H9 (cell line): ENCODE measurements at regions not wholly inside any gene's neighbourhood (a gene's known extent, or its start where the extent isn't known, plus 50 kb on each side); places are given as distances from the start of the nearest gene placed in this dataset.

Experiments used
- DNase-seq: peaks from one replicate; pipeline ENCODE4 v3.0.0-alpha.2; 2017
- H2AFZ ChIP-seq: one replicate; pipeline ENCODE4 v1.6.1; 2013; ENCODE audit warnings: mild to moderate bottlenecking, low read length, control low read depth, moderate library complexity
- H2AK5ac ChIP-seq: 2 replicates; pipeline ENCODE4 v1.6.1; 2013; ENCODE audit warnings: low read length, control low read depth, mixed read lengths; ENCODE audit not compliant: insufficient read length
- H2BK120ac ChIP-seq: one replicate; pipeline ENCODE4 v1.6.1; 2013; ENCODE audit warnings: low read depth, mild to moderate bottlenecking, low read length, control low read depth, inconsistent platforms; ENCODE audit not compliant: poor library complexity, severe bottlenecking
- H2BK12ac ChIP-seq: 2 replicates; pipeline ENCODE4 v1.6.1; 2013; ENCODE audit warnings: low read length, control low read depth, mixed read lengths, low read depth; ENCODE audit not compliant: insufficient read length
- H2BK15ac ChIP-seq: 2 replicates; pipeline ENCODE4 v1.6.1; 2013; ENCODE audit warnings: low read depth, low read length, control low read depth
- H2BK20ac ChIP-seq: one replicate; pipeline ENCODE4 v1.6.1; 2013; ENCODE audit warnings: low read depth, mild to moderate bottlenecking, low read length, control low read depth, inconsistent platforms; ENCODE audit not compliant: poor library complexity, severe bottlenecking
- H2BK5ac ChIP-seq: 2 replicates; pipeline ENCODE4 v1.6.1; 2013; ENCODE audit warnings: low read length, control low read depth, mixed read lengths; ENCODE audit not compliant: insufficient read length
- H3K14ac ChIP-seq: 2 replicates; pipeline ENCODE4 v1.6.1; 2013; ENCODE audit warnings: low read length, control low read depth; ENCODE audit not compliant: insufficient read depth
- H3K18ac ChIP-seq: 2 replicates; pipeline ENCODE4 v1.6.1; 2013; ENCODE audit warnings: low read depth, mild to moderate bottlenecking, mixed read lengths, low read length, control low read depth; ENCODE audit not compliant: insufficient read length
- H3K23ac ChIP-seq: 2 replicates; pipeline ENCODE4 v1.6.1; 2013; ENCODE audit warnings: low read length, control low read depth, mixed read lengths, low read depth; ENCODE audit not compliant: insufficient read length
- H3K23me2 ChIP-seq: 2 replicates; pipeline ENCODE4 v1.6.1; 2013; ENCODE audit warnings: low read depth, mild to moderate bottlenecking, mixed read lengths, low read length, control low read depth; ENCODE audit not compliant: insufficient read length, poor library complexity, severe bottlenecking
- H3K27ac ChIP-seq: 2 replicates; pipeline ENCODE4 v1.5.1; 2013; ENCODE audit warnings: low read length, control low read depth, mixed read lengths, low read depth; ENCODE audit not compliant: insufficient read length
- H3K27me3 ChIP-seq: 2 replicates; pipeline ENCODE4 v1.6.1; 2013; ENCODE audit warnings: low read length, control low read depth, inconsistent platforms; ENCODE audit not compliant: insufficient read depth
- H3K4ac ChIP-seq: 2 replicates; pipeline ENCODE4 v1.6.1; 2013; ENCODE audit warnings: low read depth, mild to moderate bottlenecking, control low read depth, inconsistent platforms, low read length, moderate library complexity
- H3K4me1 ChIP-seq: 2 replicates; pipeline ENCODE4 v1.6.1; 2013; ENCODE audit warnings: low read length, control low read depth, inconsistent platforms; ENCODE audit not compliant: insufficient read depth
- H3K4me2 ChIP-seq: 2 replicates; pipeline ENCODE4 v1.6.1; 2013; ENCODE audit warnings: low read length, control low read depth, mixed read lengths; ENCODE audit not compliant: insufficient read length, insufficient read depth
- H3K56ac ChIP-seq: 2 replicates; pipeline ENCODE4 v1.6.1; 2013; ENCODE audit warnings: low read depth, mild to moderate bottlenecking, mixed read lengths, low read length, control low read depth; ENCODE audit not compliant: insufficient read length
- H3K79me1 ChIP-seq: 2 replicates; pipeline ENCODE4 v1.6.1; 2013; ENCODE audit warnings: low read depth, mild to moderate bottlenecking, moderate library complexity, low read length, control low read depth, inconsistent platforms; ENCODE audit not compliant: insufficient read depth, poor library complexity, severe bottlenecking
- H3K79me2 ChIP-seq: 2 replicates; pipeline ENCODE4 v1.6.1; 2013; ENCODE audit warnings: low read length, control low read depth, inconsistent platforms; ENCODE audit not compliant: insufficient read depth
- H3K9ac ChIP-seq: 2 replicates; pipeline ENCODE4 v1.6.1; 2013; ENCODE audit warnings: low read length, control low read depth, mixed read lengths; ENCODE audit not compliant: insufficient read length; ENCODE audit errors: extremely low read depth
- H3K9me3 ChIP-seq: one replicate; pipeline ENCODE4 v1.6.1; 2013; ENCODE audit warnings: low read depth, low read length, inconsistent platforms; ENCODE audit not compliant: control insufficient read depth
- H3T11ph ChIP-seq: one replicate; pipeline ENCODE4 v1.6.1; 2013; ENCODE audit warnings: mild to moderate bottlenecking, low read length, control low read depth, inconsistent platforms
- H4K20me1 ChIP-seq: one replicate; pipeline ENCODE4 v1.6.1; 2013; ENCODE audit not compliant: control insufficient read depth, insufficient read length, insufficient read depth
- H4K5ac ChIP-seq: 2 replicates; pipeline ENCODE4 v1.6.1; 2013; ENCODE audit warnings: low read depth, mild to moderate bottlenecking, mixed read lengths, low read length, control low read depth; ENCODE audit not compliant: insufficient read length
- H4K8ac ChIP-seq: replicated peaks from 2 replicates; pipeline ENCODE4 v1.6.1; 2013; ENCODE audit warnings: low read length, control low read depth, mixed read lengths, low read depth; ENCODE audit not compliant: insufficient read length
- H4K91ac ChIP-seq: 2 replicates; pipeline ENCODE4 v1.6.1; 2013; ENCODE audit warnings: low read depth, mild to moderate bottlenecking, moderate library complexity, mixed read lengths, low read length, control low read depth; ENCODE audit not compliant: insufficient read length
- H3K27ac Mint-ChIP-seq, 3 experiments: 2 replicates in 2 of 3; 3 replicates in 1 of 3; pipeline ENCODE4 v1.8.0; 2020 to 2021; ENCODE audit warnings: mixed read lengths in 3 of 3, mild to moderate bottlenecking in 1 of 3, moderate library complexity in 1 of 3
- H3K27me3 Mint-ChIP-seq: 2 replicates; pipeline ENCODE4 v1.8.0; 2021; ENCODE audit warnings: low read depth, mild to moderate bottlenecking, moderate library complexity, mixed read lengths
- H3K36me3 Mint-ChIP-seq, 3 experiments: 2 replicates in 2 of 3; 3 replicates in 1 of 3; pipeline ENCODE4 v1.8.0; 2020 to 2021; ENCODE audit warnings: low read depth in 3 of 3, mixed read lengths in 3 of 3; ENCODE audit not compliant: insufficient read depth in 1 of 3
- H3K4me1 Mint-ChIP-seq, 2 experiments: 2 replicates each; pipeline ENCODE4 v1.8.0; 2020; ENCODE audit warnings: mixed read lengths in 2 of 2
- H3K4me3 Mint-ChIP-seq, 2 experiments: 2 replicates in 1 of 2; 3 replicates in 1 of 2; pipeline ENCODE4 v1.8.0; 2020 to 2021; ENCODE audit warnings: mild to moderate bottlenecking in 2 of 2, mixed read lengths in 2 of 2, moderate library complexity in 1 of 2
- H3K9me3 Mint-ChIP-seq, 2 experiments: 2 replicates in 1 of 2; 3 replicates in 1 of 2; pipeline ENCODE4 v1.8.0; 2020; ENCODE audit warnings: mild to moderate bottlenecking in 2 of 2, mixed read lengths in 2 of 2, moderate library complexity in 1 of 2
- WGBS: extraction: QIAGEN DNeasy Blood & Tissue Kit; methylation state at CpG from one replicate; pipeline ENCODE4 v1.1.7; 2013; ENCODE audit warnings: missing lambda C conversion rate, low lambda C conversion rate, mixed read lengths; ENCODE audit not compliant: insufficient read length; ENCODE audit errors: extremely low coverage; 5-methylcytosine and 5-hydroxymethylcytosine counted together
- TF ChIP-seq, protein P1 (sequence below): fragments of 200-600 bp; sonication (generic); conservative IDR thresholded peaks from 3 replicates; pipeline ENCODE4 v1.8.0; 2021; ENCODE audit warnings: antibody characterized with exemption, mild to moderate bottlenecking

DNA sequence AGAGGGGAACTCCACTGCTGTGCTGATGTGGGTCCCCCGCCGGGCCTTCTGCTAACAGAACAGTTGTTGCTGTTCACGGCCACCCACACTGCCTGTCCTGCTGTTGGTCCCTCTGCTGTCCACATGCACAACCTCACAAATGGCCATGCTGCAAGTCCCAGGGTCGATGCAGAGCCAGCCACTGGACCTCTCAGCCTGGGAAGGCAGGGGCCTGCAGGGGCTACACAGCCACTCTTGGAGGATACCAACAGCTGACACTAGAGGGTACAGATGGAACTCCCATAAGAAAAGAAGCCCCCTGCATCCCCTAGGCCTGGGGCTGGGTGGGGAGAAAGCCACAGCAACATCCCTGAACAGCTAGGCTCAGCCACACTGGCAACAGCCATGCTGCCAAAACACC lies 104.4 kb upstream of the IQSEC1 start:
- H4K91ac ChIP-seq = no peak overlapping the region
- peaks cover 6% of the 10 kb centered on the region for H3K9me3 ChIP-seq
- Mint-ChIP-seq H3K36me3 (peaks cover 9 to 14% (median 12%) of the 10 kb centered on the region in 3 experiments), H3K4me1 (peaks cover 2 to 4% of the 10 kb centered on the region in 2 experiments; a peak in 2 of 4 replicates), H3K9me3 (peaks cover 14 to 21% of the 10 kb centered on the region in 2 experiments), H3K27me3 (peaks cover 4% of the 10 kb centered on the region), H3K4me3 (no peak overlapping the region), H3K27ac (no peak overlapping the region)
- H2BK5ac ChIP-seq = no peak overlapping the region
- no peak overlapping the region for H2BK20ac ChIP-seq
- H3K9ac ChIP-seq = no peak overlapping the region
- no peak overlapping the region for H3K27ac ChIP-seq
- H2AFZ ChIP-seq = no peak overlapping the region
- H2AK5ac ChIP-seq = no peak overlapping the region
- no peak overlapping the region for H3K56ac ChIP-seq
- no peak overlapping the region for H3T11ph ChIP-seq
- H3K18ac ChIP-seq = no peak overlapping the region
- H3K23ac ChIP-seq = no peak overlapping the region
- H3K4me2 ChIP-seq = no peak overlapping the region
- H3K4me1 ChIP-seq = no peaks in the 10 kb centered on the region
- TF ChIP-seq, protein P1, sequence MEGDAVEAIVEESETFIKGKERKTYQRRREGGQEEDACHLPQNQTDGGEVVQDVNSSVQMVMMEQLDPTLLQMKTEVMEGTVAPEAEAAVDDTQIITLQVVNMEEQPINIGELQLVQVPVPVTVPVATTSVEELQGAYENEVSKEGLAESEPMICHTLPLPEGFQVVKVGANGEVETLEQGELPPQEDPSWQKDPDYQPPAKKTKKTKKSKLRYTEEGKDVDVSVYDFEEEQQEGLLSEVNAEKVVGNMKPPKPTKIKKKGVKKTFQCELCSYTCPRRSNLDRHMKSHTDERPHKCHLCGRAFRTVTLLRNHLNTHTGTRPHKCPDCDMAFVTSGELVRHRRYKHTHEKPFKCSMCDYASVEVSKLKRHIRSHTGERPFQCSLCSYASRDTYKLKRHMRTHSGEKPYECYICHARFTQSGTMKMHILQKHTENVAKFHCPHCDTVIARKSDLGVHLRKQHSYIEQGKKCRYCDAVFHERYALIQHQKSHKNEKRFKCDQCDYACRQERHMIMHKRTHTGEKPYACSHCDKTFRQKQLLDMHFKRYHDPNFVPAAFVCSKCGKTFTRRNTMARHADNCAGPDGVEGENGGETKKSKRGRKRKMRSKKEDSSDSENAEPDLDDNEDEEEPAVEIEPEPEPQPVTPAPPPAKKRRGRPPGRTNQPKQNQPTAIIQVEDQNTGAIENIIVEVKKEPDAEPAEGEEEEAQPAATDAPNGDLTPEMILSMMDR = no peak
- no peak overlapping the region for H4K8ac ChIP-seq
- no peak overlapping the region for H3K14ac ChIP-seq
- H3K27me3 ChIP-seq = no peaks in the 10 kb centered on the region
- no peaks in the 10 kb centered on the region for H4K20me1 ChIP-seq
- H2BK15ac ChIP-seq = no peak overlapping the region
- H2BK120ac ChIP-seq = no peak overlapping the region
- H4K5ac ChIP-seq = no peak overlapping the region
- no CpG with 5 or more reads among the region's 4 CpGs for WGBS
- H3K23me2 ChIP-seq = no peaks in the 10 kb centered on the region
- DNase-seq = no peak
- no peak overlapping the region for H3K4ac ChIP-seq
- H3K79me2 ChIP-seq = no peaks in the 10 kb centered on the region
- H3K79me1 ChIP-seq = no peaks in the 10 kb centered on the region
- no peak overlapping the region for H2BK12ac ChIP-seq
